ENCODE measurements at regions not wholly inside any gene's neighbourhood (a gene's known extent, or its start where the extent isn't known, plus 50 kb on each side); places are given as distances from the start of the nearest gene placed in this dataset.
"Not testable (repeated sequence)": the region's sequence is repeated elsewhere in the genome, so short reads cannot be mapped to it uniquely, and the experiment has no call there.

GRCh38 chr9:41279437-41279836 is 90.3 kb upstream of the ZNG1F start:
- not testable (repeated sequence) for H3K27ac ChIP-seq, H3K4me3 ChIP-seq
- peak; percentile 29 for DNase-seq (ENCODE audit: low spot score)

- H3K4me3 ChIP-seq; H3K27ac ChIP-seq; DNase-seq (ENCODE audit: low spot score): not testable (repeated sequence)
Observed at GRCh38 chr9:41279033-41279432, 89.9 kb upstream of the ZNG1F start.

GRCh38 chr9:41273549-41274267 is 84.6 kb upstream of the ZNG1F start:
- H3K4me3 ChIP-seq, result peak overlapping the region; percentile 71
- peak overlapping the region in 1 of 2 donors; percentile 15 for H3K27ac ChIP-seq
- peak; percentile 59 for DNase-seq (ENCODE audit: low spot score)

- not testable (repeated sequence) for DNase-seq (ENCODE audit: low spot score); H3K27ac ChIP-seq
Observed at GRCh38 chr9:41272879-41273548, 83.9 kb upstream of the ZNG1F start.

GRCh38 chr9:41270992-41271391 is 81.9 kb upstream of the ZNG1F start:
- DNase-seq (ENCODE audit: low spot score); H3K4me3 ChIP-seq; H3K27ac ChIP-seq: not testable (repeated sequence)

More at GRCh38 chr9:41272879-41273548, 83.9 kb upstream of the ZNG1F start:
- peak overlapping the region; percentile 64 for H3K4me3 ChIP-seq

GRCh38 chr9:41269471-41269870 is 80.4 kb upstream of the ZNG1F start:
- H3K4me3 ChIP-seq; DNase-seq (ENCODE audit: low spot score); H3K27ac ChIP-seq: not testable (repeated sequence)

- H3K4me3 ChIP-seq, H3K27ac ChIP-seq: not testable (repeated sequence)
- peak; percentile 69 for DNase-seq (ENCODE audit: low spot score)
Observed at GRCh38 chr9:41269054-41269453, 79.9 kb upstream of the ZNG1F start.

GRCh38 chr9:41266602-41267001 is 77.5 kb upstream of the ZNG1F start:
- not testable (repeated sequence) for DNase-seq (ENCODE audit: low spot score); H3K27ac ChIP-seq; H3K4me3 ChIP-seq

GRCh38 chr9:41266000-41266399 is 76.9 kb upstream of the ZNG1F start:
- H3K4me3 ChIP-seq; H3K27ac ChIP-seq; DNase-seq (ENCODE audit: low spot score): not testable (repeated sequence)

- DNase-seq (ENCODE audit: low spot score); H3K4me3 ChIP-seq; H3K27ac ChIP-seq: not testable (repeated sequence)
Observed at GRCh38 chr9:41251973-41252372, 62.9 kb upstream of the ZNG1F start.

GRCh38 chr9:41251101-41251500 is 62.0 kb upstream of the ZNG1F start:
- DNase-seq (ENCODE audit: low spot score); H3K27ac ChIP-seq; H3K4me3 ChIP-seq: not testable (repeated sequence)

GRCh38 chr9:41246702-41247101 is 57.6 kb upstream of the ZNG1F start:
- H3K27ac ChIP-seq; H3K4me3 ChIP-seq; DNase-seq (ENCODE audit: low spot score): not testable (repeated sequence)
